ENCODE measurements at regions not wholly inside any gene's neighbourhood (a gene's known extent, or its start where the extent isn't known, plus 50 kb on each side); places are given as distances from the start of the nearest gene placed in this dataset.

- DNase-seq (ENCODE audit: low spot score in 2 of 2) = no peak
- Mint-ChIP-seq H3K4me3 (no peak overlapping the region), H3K36me3 (no peaks in the 10 kb centered on the region), H3K27ac (no peak overlapping the region), H3K9me3 (peaks cover 5% of the 10 kb centered on the region), H3K4me1 (no peaks in the 10 kb centered on the region)
- ATAC-seq = no peak
These were observed 370.8 kb downstream of the TMEM38B start for GRCh38 chr9:106065136-106065535.

- H3K4me1 Mint-ChIP-seq = no peaks in the 10 kb centered on the region
- DNase-seq (ENCODE audit: low spot score in 2 of 2) (no peak), ATAC-seq (no peak)
- no peak overlapping the region for H3K27ac Mint-ChIP-seq
- H3K4me3 Mint-ChIP-seq = no peak overlapping the region
- H3K9me3 Mint-ChIP-seq = peaks cover 5% of the 10 kb centered on the region
- no peaks in the 10 kb centered on the region for H3K36me3 Mint-ChIP-seq
These were observed 371.4 kb downstream of the TMEM38B start for GRCh38 chr9:106065579-106066214.

GRCh38 chr9:106066940-106067524, 372.7 kb downstream of the TMEM38B start:
- Mint-ChIP-seq H3K4me3 (no peak overlapping the region), H3K4me1 (no peaks in the 10 kb centered on the region), H3K9me3 (peaks cover 5% of the 10 kb centered on the region), H3K27ac (no peak overlapping the region), H3K36me3 (no peaks in the 10 kb centered on the region)
- DNase-seq (ENCODE audit: low spot score in 2 of 2) (no peak), ATAC-seq (no peak)

DNA sequence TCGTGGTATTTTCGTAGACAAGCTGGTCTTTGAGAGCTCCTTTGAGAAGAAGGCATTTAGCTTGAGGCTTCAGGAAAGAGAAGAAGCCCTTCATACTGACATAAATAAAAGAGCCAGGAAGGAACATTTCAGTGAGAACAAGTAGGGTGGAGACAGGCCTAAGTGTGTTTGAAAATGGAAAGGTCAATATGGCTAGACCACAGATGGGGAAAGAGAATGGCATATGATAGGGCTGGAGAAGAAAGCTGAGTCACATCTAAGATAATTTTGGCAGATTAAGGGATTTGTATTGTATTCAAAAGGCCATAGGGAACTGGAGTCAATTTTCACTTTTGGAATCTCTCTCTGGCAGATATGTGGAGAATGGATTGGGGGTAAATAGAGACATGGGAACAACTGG, 374.9 kb downstream of the TMEM38B start:
- peaks cover 10% of the 10 kb centered on the region for H3K9me3 Mint-ChIP-seq
- H3K36me3 Mint-ChIP-seq = no peaks in the 10 kb centered on the region
- no peaks in the 10 kb centered on the region for H3K4me1 Mint-ChIP-seq
- ATAC-seq = no peak
- DNase-seq (ENCODE audit: low spot score in 2 of 2) = no peak
- no peak overlapping the region for H3K27ac Mint-ChIP-seq
- H3K4me3 Mint-ChIP-seq = no peak overlapping the region

DNA sequence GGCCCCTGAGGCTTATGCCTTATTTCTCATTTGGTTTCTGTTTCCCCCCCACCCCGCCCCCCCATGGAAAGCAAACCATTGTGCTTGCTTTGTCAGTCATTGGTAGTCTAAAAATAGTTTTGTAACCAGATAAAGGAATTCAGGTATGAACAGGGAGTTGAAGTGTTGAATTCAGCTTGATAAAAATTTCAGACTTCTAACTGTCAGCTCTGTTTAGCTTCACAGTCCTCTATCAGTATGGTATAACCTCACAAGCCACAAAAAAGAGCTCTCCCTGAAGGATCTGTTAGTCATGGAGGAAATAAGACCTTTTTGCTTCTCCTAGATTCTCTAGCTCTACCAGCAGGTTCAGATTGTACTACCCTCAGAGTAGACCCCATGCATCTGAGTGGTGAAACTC, 378.1 kb downstream of the TMEM38B start:
- Mint-ChIP-seq H3K27ac (no peak overlapping the region), H3K4me1 (no peaks in the 10 kb centered on the region)
- ATAC-seq = no peak

DNA sequence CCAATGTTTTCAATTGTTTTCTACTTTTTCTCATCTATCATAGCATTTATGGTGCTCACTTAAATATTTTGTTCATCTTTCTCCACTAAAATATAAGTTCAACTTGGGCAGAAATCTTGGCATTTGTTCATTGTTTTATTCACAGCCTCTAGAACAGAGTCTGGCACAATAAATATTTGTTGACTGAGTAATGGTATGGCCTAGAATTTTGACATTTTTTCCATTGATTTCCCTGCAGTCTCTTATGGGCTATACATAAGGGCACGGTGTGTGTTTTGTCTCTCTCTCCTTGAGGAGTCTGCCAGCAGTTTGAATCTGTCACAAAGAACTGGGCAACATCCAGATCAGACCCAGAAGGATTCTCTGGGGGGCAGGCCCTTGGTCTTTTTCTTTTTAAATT, 379.7 kb downstream of the TMEM38B start:
- Mint-ChIP-seq H3K27ac (no peak overlapping the region), H3K36me3 (no peaks in the 10 kb centered on the region), H3K4me1 (no peaks in the 10 kb centered on the region), H3K4me3 (no peak overlapping the region), H3K9me3 (peaks cover 5% of the 10 kb centered on the region)
- DNase-seq (ENCODE audit: low spot score in 2 of 2) (no peak), ATAC-seq (no peak)

More for the DNA sequence above, 378.1 kb downstream of the TMEM38B start:
- no peak for DNase-seq (ENCODE audit: low spot score in 2 of 2)
- Mint-ChIP-seq H3K9me3 (peaks cover 10% of the 10 kb centered on the region), H3K36me3 (no peaks in the 10 kb centered on the region), H3K4me3 (no peak overlapping the region)

GRCh38 chr9:106075236-106075959, 381.1 kb downstream of the TMEM38B start:
- Mint-ChIP-seq H3K36me3 (no peaks in the 10 kb centered on the region), H3K9me3 (peaks cover 5% of the 10 kb centered on the region), H3K27ac (no peak overlapping the region), H3K4me1 (no peaks in the 10 kb centered on the region), H3K4me3 (no peak overlapping the region)
- DNase-seq (ENCODE audit: low spot score in 2 of 2) (no peak), ATAC-seq (no peak)

DNA sequence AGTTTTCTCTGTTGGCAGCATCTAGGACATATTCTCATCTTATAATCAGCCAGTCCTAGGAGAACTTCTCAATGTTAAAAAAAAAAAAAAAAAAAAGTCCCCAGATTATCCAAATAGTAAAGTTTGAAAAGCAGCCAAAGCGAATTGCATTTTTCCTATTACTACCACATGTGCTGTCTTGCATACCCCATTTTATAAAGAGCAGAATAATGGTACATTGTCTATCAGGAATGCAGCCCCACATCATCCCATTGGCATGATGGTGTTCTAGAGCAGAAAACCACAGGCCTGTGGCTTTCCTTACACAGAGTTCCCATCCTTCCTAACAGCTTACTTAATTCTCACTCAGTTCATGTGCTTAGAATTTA, 381.6 kb downstream of the TMEM38B start:
- no peaks in the 10 kb centered on the region for H3K4me1 Mint-ChIP-seq
- no peak for DNase-seq (ENCODE audit: low spot score in 2 of 2)
- H3K27ac Mint-ChIP-seq = no peak overlapping the region
- no peak for ATAC-seq
- H3K9me3 Mint-ChIP-seq = peaks cover 7% of the 10 kb centered on the region
- H3K4me3 Mint-ChIP-seq = no peak overlapping the region
- H3K36me3 Mint-ChIP-seq = no peaks in the 10 kb centered on the region

DNA sequence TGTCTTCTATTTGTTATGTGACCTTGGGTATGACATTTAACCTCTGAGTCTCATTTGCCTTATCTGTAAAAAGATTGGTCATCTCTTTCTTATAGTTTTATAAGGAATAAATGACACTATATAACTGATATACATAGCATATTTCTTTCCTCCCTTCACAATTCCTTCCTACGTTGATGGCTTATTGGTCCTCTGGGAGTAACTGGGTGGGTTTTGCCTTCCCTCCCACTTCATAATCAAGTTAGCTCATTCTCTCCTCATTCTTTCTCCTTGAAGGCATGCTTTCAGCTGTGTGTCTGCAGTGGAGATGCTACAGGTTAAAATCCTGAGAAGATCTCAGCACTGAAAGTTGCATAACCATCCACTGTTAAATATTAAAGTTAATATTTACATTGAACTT, 382.4 kb downstream of the TMEM38B start:
- ATAC-seq = no peak
- no peaks in the 10 kb centered on the region for H3K4me1 Mint-ChIP-seq
- H3K9me3 Mint-ChIP-seq = peaks cover 11% of the 10 kb centered on the region
- H3K36me3 Mint-ChIP-seq = no peaks in the 10 kb centered on the region
- DNase-seq (ENCODE audit: low spot score in 2 of 2) = no peak
- H3K27ac Mint-ChIP-seq = no peak overlapping the region
- H3K4me3 Mint-ChIP-seq = no peak overlapping the region

DNA sequence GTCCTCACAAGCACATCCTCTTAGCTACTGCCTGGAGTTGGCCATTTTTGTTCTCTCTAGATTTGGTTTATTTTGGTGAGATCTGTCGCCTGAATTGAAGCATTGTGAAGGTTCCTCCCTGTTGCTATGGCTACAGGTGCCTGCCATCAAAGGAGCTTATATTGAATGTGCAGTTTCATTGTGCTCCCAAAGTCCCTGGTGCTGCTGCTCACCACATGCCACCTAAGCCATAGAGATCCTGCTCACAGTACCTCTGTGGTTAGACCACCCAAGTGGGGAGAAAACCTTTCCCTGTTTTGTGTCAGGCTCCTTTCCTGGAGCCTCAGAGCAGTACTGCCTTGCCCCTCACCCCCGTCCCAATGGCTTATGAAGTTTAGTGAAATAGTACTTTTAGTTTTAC, 383.4 kb downstream of the TMEM38B start:
- Mint-ChIP-seq H3K36me3 (no peaks in the 10 kb centered on the region), H3K27ac (no peak overlapping the region), H3K4me1 (no peaks in the 10 kb centered on the region), H3K4me3 (no peak overlapping the region), H3K9me3 (peaks cover 11% of the 10 kb centered on the region)
- DNase-seq (ENCODE audit: low spot score in 2 of 2) (no peak), ATAC-seq (no peak)

GRCh38 chr9:106082621-106083020, 388.3 kb downstream of the TMEM38B start:
- Mint-ChIP-seq H3K36me3 (no peaks in the 10 kb centered on the region), H3K9me3 (peaks cover 13% of the 10 kb centered on the region), H3K4me1 (no peaks in the 10 kb centered on the region), H3K4me3 (no peak overlapping the region), H3K27ac (no peak overlapping the region)
- DNase-seq (ENCODE audit: low spot score in 2 of 2) (no peak), ATAC-seq (no peak)

DNA sequence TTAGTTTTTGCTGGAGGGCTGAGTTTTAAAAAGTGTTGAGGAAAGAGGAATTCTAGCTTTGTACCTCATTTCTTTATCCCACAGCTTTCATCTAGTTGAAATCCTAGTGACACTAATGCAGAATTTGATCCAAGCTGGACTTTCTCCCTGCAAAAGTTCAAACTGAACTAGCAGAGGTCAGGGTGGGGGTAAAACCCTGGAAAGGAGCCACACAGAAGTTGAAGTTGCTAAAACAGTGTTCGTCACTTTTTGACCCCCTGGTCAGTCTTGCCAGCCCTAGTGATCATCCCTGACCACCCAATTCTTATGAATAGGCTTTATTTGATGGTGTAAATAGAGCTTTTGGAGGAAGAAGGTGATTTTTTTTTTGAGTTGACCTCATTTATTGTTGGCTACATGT, 390.4 kb downstream of the TMEM38B start:
- ATAC-seq = no peak
- peaks cover 20% of the 10 kb centered on the region for H3K9me3 Mint-ChIP-seq
- no peak overlapping the region for H3K4me3 Mint-ChIP-seq
- DNase-seq (ENCODE audit: low spot score in 2 of 2) = no peak
- H3K27ac Mint-ChIP-seq = no peak overlapping the region
- no peaks in the 10 kb centered on the region for H3K4me1 Mint-ChIP-seq
- no peaks in the 10 kb centered on the region for H3K36me3 Mint-ChIP-seq

DNA sequence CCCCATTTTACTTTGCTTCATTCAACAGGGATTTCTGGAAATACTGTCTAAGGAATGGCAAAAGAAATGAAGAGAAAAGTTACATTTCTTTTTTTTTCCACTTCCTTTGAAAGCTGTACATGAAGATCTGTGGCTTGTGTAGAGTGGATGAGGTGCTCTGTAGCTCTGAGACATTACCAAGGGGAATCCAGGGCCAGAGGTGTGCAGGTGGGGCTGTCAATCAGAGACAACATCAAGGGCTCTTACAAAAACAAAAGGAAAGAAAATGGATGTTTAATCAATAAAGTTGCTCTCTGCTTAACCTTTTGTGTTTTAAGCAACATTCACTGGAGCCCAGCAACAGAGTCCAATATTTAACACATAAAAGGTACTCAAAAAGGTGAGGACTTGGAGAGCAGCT, 391.1 kb downstream of the TMEM38B start:
- Mint-ChIP-seq H3K4me1 (no peaks in the 10 kb centered on the region), H3K4me3 (no peak overlapping the region), H3K36me3 (no peaks in the 10 kb centered on the region), H3K27ac (no peak overlapping the region), H3K9me3 (peaks cover 20% of the 10 kb centered on the region)
- ATAC-seq = no peak
- DNase-seq (ENCODE audit: low spot score in 2 of 2) = no peak

- peaks cover 12% of the 10 kb centered on the region for H3K9me3 Mint-ChIP-seq
- H3K27ac Mint-ChIP-seq = no peak overlapping the region
- H3K36me3 Mint-ChIP-seq = no peaks in the 10 kb centered on the region
- ATAC-seq (no peak), DNase-seq (ENCODE audit: low spot score in 2 of 2) (no peak)
- no peaks in the 10 kb centered on the region for H3K4me1 Mint-ChIP-seq
- H3K4me3 Mint-ChIP-seq = no peak overlapping the region
These were observed 397.7 kb downstream of the TMEM38B start for GRCh38 chr9:106092083-106092482.

DNA sequence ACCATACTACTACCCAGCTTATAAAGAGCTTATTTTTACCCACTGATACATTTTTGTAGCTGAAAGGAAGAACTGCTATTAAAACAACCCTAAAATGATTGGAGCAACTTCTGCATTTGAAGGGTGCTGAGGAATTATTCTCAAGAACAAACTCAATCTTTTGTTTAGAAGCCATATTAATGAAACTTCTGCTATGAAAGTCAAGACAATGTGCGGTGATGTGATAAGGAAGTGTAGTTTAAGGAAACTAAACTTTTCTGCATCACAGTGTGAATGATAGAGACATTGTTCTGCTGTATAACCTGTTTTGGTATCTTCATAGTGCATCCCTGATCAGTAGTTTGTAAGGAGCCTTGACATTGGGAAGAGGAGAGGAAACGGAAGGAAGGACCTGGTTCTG, 408.5 kb downstream of the TMEM38B start:
- Mint-ChIP-seq H3K27ac (no peak overlapping the region), H3K4me3 (no peak overlapping the region), H3K36me3 (no peaks in the 10 kb centered on the region), H3K9me3 (peaks cover 22% of the 10 kb centered on the region), H3K4me1 (no peaks in the 10 kb centered on the region)
- DNase-seq (ENCODE audit: low spot score in 2 of 2) (no peak), ATAC-seq (no peak)

DNA sequence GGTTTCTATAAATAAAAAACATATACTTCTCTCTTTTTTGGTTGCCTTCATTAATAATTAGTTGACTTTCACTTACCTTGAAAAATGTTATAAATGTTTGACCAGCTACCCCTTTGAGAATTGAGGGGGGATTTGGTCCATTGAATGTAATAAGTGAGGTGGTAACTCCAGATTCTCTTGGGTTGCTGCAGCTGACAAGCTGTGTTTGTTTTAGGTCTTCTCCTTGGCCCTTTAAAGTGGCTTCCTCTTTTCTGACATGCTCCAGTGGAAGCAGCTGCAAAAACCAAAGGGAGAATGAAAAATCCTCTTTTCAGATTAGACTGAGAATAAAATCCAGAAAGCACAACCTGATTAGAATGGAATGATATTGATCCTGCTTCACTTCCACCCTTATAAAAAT, 410.5 kb downstream of the TMEM38B start:
- no peak overlapping the region for H3K27ac Mint-ChIP-seq
- peaks cover 26% of the 10 kb centered on the region for H3K9me3 Mint-ChIP-seq
- ATAC-seq = no peak
- H3K4me3 Mint-ChIP-seq = no peak overlapping the region
- no peak for DNase-seq (ENCODE audit: low spot score in 2 of 2)
- H3K4me1 Mint-ChIP-seq = no peaks in the 10 kb centered on the region
- H3K36me3 Mint-ChIP-seq = no peaks in the 10 kb centered on the region

Data from stimulated activated effector memory CD8-positive, alpha-beta T cell treated with anti-CD3 and anti-CD28 coated beads, Interleukin-12 subunit alpha, Interleukin-12 subunit beta, amount 100 ng/mL, for 72 hours (primary cell).